HepG2 (cell line): ENCODE measurements at regions not wholly inside any gene's neighbourhood (a gene's known extent, or its start where the extent isn't known, plus 50 kb on each side); places are given as distances from the start of the nearest gene placed in this dataset.

Experiments used
- ATAC-seq: fragments of 200-7000 bp; cut with Tn5 transposase; 3 replicates; pipeline ENCODE4 v1.9.1; 2020; ENCODE audit warnings: mild to moderate bottlenecking, moderate library complexity
- BruUV-seq: library from RNA; stranded (reverse); fragments of 400-500 nt; replicated peaks from 2 replicates; lab custom pipeline; 2021; lab: Mats Ljungman, UMichigan
- CTCF ChIA-PET: fragments of 300-600 bp; formaldehyde crosslinking; extraction: SDS; loops from one replicate; lab custom pipeline; 2021; ENCODE audit warnings: low total read pairs, inconsistent platforms, low intra/inter-chr PET ratio; lab: Yijun Ruan, JAX
- POLR2A ChIA-PET: fragments of 350-600 bp; sonication (Branson Sonifier 250); formaldehyde crosslinking; loops from one replicate; lab custom pipeline; 2020; ENCODE audit warnings: antibody characterized with exemption, inconsistent platforms; lab: Yijun Ruan, JAX
- DNase-seq: peaks from one replicate; pipeline ENCODE4 v3.0.0-alpha.2; 2015; ENCODE audit warnings: low spot score
- FAIRE-seq: peaks from 3 replicates; lab custom pipeline; 2011; peaks lifted over from hg19 to GRCh38; lab: Jason Lieb, UNC
- H2AFZ ChIP-seq: one replicate; pipeline ENCODE4 v1.6.1; 2011; ENCODE audit warnings: low read length, inconsistent platforms
- H3K27ac ChIP-seq: fragments of 300-600 bp; 3 replicates; pipeline ENCODE4 v1.8.0; 2011; ENCODE audit warnings: mixed run types, mild to moderate bottlenecking, mixed read lengths, low read length, inconsistent platforms; ENCODE audit not compliant: insufficient read depth; ENCODE audit errors: extremely low read length
- H3K27me3 ChIP-seq, 2 experiments: fragments of 200-600 bp in 1 of 2; 2 replicates in 1 of 2; 3 replicates in 1 of 2; pipeline versions ENCODE4 v1.6.0 to v1.8.0; 2011; ENCODE audit warnings: low read length in 2 of 2, mild to moderate bottlenecking in 2 of 2, moderate library complexity in 2 of 2, inconsistent platforms in 1 of 2; ENCODE audit not compliant: insufficient read depth in 2 of 2, control insufficient read depth in 1 of 2
- H3K36me3 ChIP-seq, 2 experiments: fragments of 200-600 bp in 1 of 2; replicated peaks in 1 of 2; 2 replicates in 1 of 2; 3 replicates in 1 of 2; pipeline versions ENCODE4 v1.5.1 to v1.8.0; 2011; ENCODE audit warnings: low read length in 2 of 2, inconsistent platforms in 1 of 2; ENCODE audit not compliant: insufficient read depth in 2 of 2, control insufficient read depth in 1 of 2
- H3K4me1 ChIP-seq: 2 replicates; pipeline ENCODE4 v1.5.1; 2012; ENCODE audit warnings: low read length, inconsistent platforms; ENCODE audit not compliant: insufficient read depth
- H3K4me2 ChIP-seq: 2 replicates; pipeline ENCODE4 v1.6.0; 2011; ENCODE audit warnings: low read depth, low read length, inconsistent platforms
- H3K4me3 ChIP-seq, 3 experiments: fragments of 200-600 bp in 1 of 3; sonication (generic), shearing (Covaris generic) in 1 of 3; replicated peaks in 1 of 3; 2 replicates each; pipeline ENCODE4 v1.5.1; 2011 to 2016; ENCODE audit warnings: low read length in 3 of 3, inconsistent platforms in 2 of 3, low read depth in 2 of 3, mild to moderate bottlenecking in 2 of 3, control low read depth in 1 of 3, mixed read lengths in 1 of 3; ENCODE audit not compliant: insufficient read depth in 1 of 3
- H3K79me2 ChIP-seq: one replicate; pipeline ENCODE4 v1.6.1; 2011; ENCODE audit warnings: low read length, inconsistent platforms; ENCODE audit not compliant: insufficient read depth
- H3K9ac ChIP-seq: 2 replicates; pipeline ENCODE4 v1.6.0; 2011; ENCODE audit warnings: mild to moderate bottlenecking, low read depth, low read length, inconsistent platforms; ENCODE audit not compliant: insufficient read depth
- H3K9me3 ChIP-seq: 2 replicates; pipeline ENCODE4 v1.5.1; 2012; ENCODE audit warnings: mild to moderate bottlenecking, low read length
- H4K20me1 ChIP-seq: 2 replicates; pipeline ENCODE4 v1.6.0; 2011; ENCODE audit warnings: inconsistent platforms, mild to moderate bottlenecking, low read length, moderate library complexity; ENCODE audit not compliant: insufficient read depth
- CAMTA2 ChIP-seq: sonication (generic); formaldehyde crosslinking; IDR thresholded peaks from 2 replicates; pipeline ENCODE4 v1.4.0; 2020; ENCODE audit warnings: mild to moderate bottlenecking, missing genetic modification reagents, borderline replicate concordance
- DMTF1 ChIP-seq: sonication (generic); formaldehyde crosslinking; IDR thresholded peaks from 2 replicates; pipeline ENCODE4 v1.4.0; 2020; ENCODE audit warnings: mild to moderate bottlenecking, missing genetic modification reagents
- HNRNPH1 ChIP-seq: fragments of 200-400 bp; formaldehyde crosslinking; optimal IDR thresholded peaks from 2 replicates; pipeline ENCODE3; 2017; ENCODE audit warnings: mild to moderate bottlenecking, low read depth, low read length
- HOXA3 ChIP-seq: sonication (generic); formaldehyde crosslinking; IDR thresholded peaks from 2 replicates; pipeline ENCODE4 v1.5.0; 2020; ENCODE audit warnings: missing genetic modification reagents
- KDM4B ChIP-seq: sonication (generic); formaldehyde crosslinking; IDR thresholded peaks from 2 replicates; pipeline ENCODE4 v1.4.0; 2020; ENCODE audit warnings: missing genetic modification reagents
- LCORL ChIP-seq, 2 experiments: fragments of 450-650 bp in 1 of 2; sonication (generic) in 1 of 2; formaldehyde crosslinking in 1 of 2; IDR thresholded peaks; 2 replicates each; pipeline versions ENCODE4 v1.5.0 to v1.6.1; 2017 to 2020; ENCODE audit warnings: antibody characterized with exemption in 1 of 2, missing genetic modification reagents in 1 of 2
- PBX3 ChIP-seq: sonication (generic); formaldehyde crosslinking; IDR thresholded peaks from 2 replicates; pipeline ENCODE4 v1.8.1; 2023; ENCODE audit warnings: missing genetic modification reagents, inconsistent platforms, borderline replicate concordance
- SATB2 ChIP-seq: sonication (generic); formaldehyde crosslinking; IDR thresholded peaks from 2 replicates; pipeline ENCODE4 v1.5.0; 2020; ENCODE audit warnings: missing genetic modification reagents
- SCMH1 ChIP-seq: sonication (generic); formaldehyde crosslinking; IDR thresholded peaks from 2 replicates; pipeline ENCODE4 v1.9.0; 2021; ENCODE audit warnings: missing genetic modification reagents, mild to moderate bottlenecking, borderline replicate concordance
- SRSF1 ChIP-seq: fragments of 200-400 bp; formaldehyde crosslinking; optimal IDR thresholded peaks from 2 replicates; pipeline ENCODE3; 2017; ENCODE audit warnings: mild to moderate bottlenecking, low read depth, low read length, moderate library complexity
- TSC22D2 ChIP-seq: sonication (generic); formaldehyde crosslinking; IDR thresholded peaks from 2 replicates; pipeline ENCODE4 v1.5.1; 2020; ENCODE audit warnings: missing genetic modification reagents, mild to moderate bottlenecking, borderline replicate concordance
- U2AF2 ChIP-seq: fragments of 200-400 bp; formaldehyde crosslinking; IDR thresholded peaks from 2 replicates; pipeline ENCODE4 v1.6.1; 2017; ENCODE audit warnings: low read depth, mild to moderate bottlenecking, low read length
- ZNF350 ChIP-seq: sonication (generic); formaldehyde crosslinking; IDR thresholded peaks from 2 replicates; pipeline ENCODE4 v1.4.0; 2020; ENCODE audit warnings: mild to moderate bottlenecking, low read depth, missing genetic modification reagents, borderline replicate concordance
- ZNF703 ChIP-seq: sonication (generic); formaldehyde crosslinking; IDR thresholded peaks from 2 replicates; pipeline ENCODE4 v1.5.1; 2020; ENCODE audit warnings: missing genetic modification reagents, mild to moderate bottlenecking, moderate library complexity, borderline replicate concordance
- ZNF709 ChIP-seq: sonication (generic); formaldehyde crosslinking; IDR thresholded peaks from 2 replicates; pipeline ENCODE4 v1.5.0; 2020; ENCODE audit warnings: mild to moderate bottlenecking, missing genetic modification reagents
- ZNF841 ChIP-seq: sonication (generic); formaldehyde crosslinking; IDR thresholded peaks from 2 replicates; pipeline ENCODE4 v1.8.1; 2023; ENCODE audit warnings: missing genetic modification reagents, borderline replicate concordance
- ZSCAN12 ChIP-seq: sonication (generic); formaldehyde crosslinking; IDR thresholded peaks from 2 replicates; pipeline ENCODE4 v1.9.0; 2021; ENCODE audit warnings: mild to moderate bottlenecking, missing genetic modification reagents
- WGBS: methylation state at CpG from one replicate; pipeline ENCODE4 v1.1.6; 2017; ENCODE audit warnings: low lambda C conversion rate; 5-methylcytosine and 5-hydroxymethylcytosine counted together
- in situ Hi-C: cut with HindIII; loops from 2 replicates; pipeline ENCODE4 v1.10.0; 2017; ENCODE audit warnings: low pct_unique_long_range_greater_than_20kb; ENCODE audit not compliant: extremely low pct_ligation_motif_present
- intact Hi-C: fragments of 100-400 bp; cut with micrococcal nuclease; formaldehyde crosslinking; loops from one replicate; pipeline ENCODE4 v1.10.0; 2022; ENCODE audit not compliant: unreplicated experiment
- TF ChIP-seq, protein P1 (sequence below), 2 experiments: fragments of 450-650 bp in 1 of 2; sonication (generic) in 1 of 2; formaldehyde crosslinking; IDR thresholded peaks; 2 replicates each; pipeline versions ENCODE4 v1.5.0 to v1.8.0; 2020 to 2022; ENCODE audit warnings: mild to moderate bottlenecking in 1 of 2, missing genetic modification reagents in 1 of 2

DNA sequence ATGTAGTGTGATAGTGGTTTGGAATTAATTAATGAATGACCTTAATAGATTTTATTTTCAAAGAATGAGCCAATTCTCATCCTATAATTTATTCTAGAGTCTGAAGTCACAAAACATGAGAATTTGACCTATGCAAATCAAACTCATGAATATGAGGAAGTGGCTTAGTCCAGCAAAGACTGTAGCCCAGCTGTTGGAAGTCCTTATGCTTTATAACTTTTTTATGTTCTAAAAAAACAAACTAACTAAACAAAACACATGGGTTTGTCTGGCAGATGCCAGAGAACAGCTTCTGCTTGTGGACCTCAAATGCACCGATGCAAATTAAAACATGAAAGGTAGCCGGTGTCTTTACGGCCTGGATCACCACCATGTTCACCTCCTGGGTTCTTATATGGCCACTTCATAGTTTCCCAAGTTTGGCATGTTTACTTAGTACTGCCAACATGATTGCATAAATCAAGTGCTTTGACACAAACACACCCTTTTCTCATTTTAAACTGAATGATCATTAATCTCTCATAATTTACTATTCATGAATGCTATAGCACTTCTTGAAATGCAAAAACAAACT is 277.4 kb downstream of the PAPSS1 start (continued):
- TF ChIP-seq KDM4B (CRISPR knock-in tag) (no peak), PBX3 (CRISPR knock-in tag) (no peak), ZNF703 (no peak), ZNF709 (CRISPR knock-in tag) (no peak), DMTF1 (CRISPR knock-in tag) (no peak), SRSF1 (no peak), ZNF841 (CRISPR knock-in tag) (no peak), ZNF350 (CRISPR knock-in tag) (no peak)

GRCh38 chr4:107439401-107439800 is 280.6 kb downstream of the PAPSS1 start:
- Histone ChIP-seq H3K4me2 (no peak overlapping the region), H3K36me3 (no peaks in the 10 kb centered on the region), H3K9ac (no peak overlapping the region), H3K27me3 (no peaks in the 10 kb centered on the region), H3K4me1 (no peaks in the 10 kb centered on the region), H3K27ac (no peak overlapping the region), H3K79me2 (no peaks in the 10 kb centered on the region), H4K20me1 (no peaks in the 10 kb centered on the region), H3K9me3 (no peaks in the 10 kb centered on the region), H3K4me3 (no peak overlapping the region), H2AFZ (no peak overlapping the region)
- no peak for ATAC-seq
- WGBS = 60% methylated on average over 1 of the region's 3 CpGs
- DNase-seq = no peak
- intact Hi-C loops (no loop called here), in situ Hi-C loops (no loop called here)
- ChIA-PET POLR2A (no interaction called here), CTCF (no interaction called here)
- FAIRE-seq = no peak
- no TSS peak for BruUV-seq
- no peak for TF ChIP-seq SRSF1
- no peak for TF ChIP-seq HOXA3
- TF ChIP-seq TSC22D2 (CRISPR knock-in tag) = no peak
- no peak for TF ChIP-seq LCORL (IDR thresholded peaks at IDR 0.05)
- TF ChIP-seq LCORL (CRISPR knock-in tag; IDR thresholded peaks at IDR 0.05) = no peak
- no peak for TF ChIP-seq SATB2
- no peak for TF ChIP-seq HNRNPH1
- no peak for TF ChIP-seq SCMH1 (CRISPR knock-in tag)
- no peak for TF ChIP-seq ZSCAN12 (CRISPR knock-in tag)
- TF ChIP-seq CAMTA2 (CRISPR knock-in tag) = no peak
- TF ChIP-seq, protein P1, sequence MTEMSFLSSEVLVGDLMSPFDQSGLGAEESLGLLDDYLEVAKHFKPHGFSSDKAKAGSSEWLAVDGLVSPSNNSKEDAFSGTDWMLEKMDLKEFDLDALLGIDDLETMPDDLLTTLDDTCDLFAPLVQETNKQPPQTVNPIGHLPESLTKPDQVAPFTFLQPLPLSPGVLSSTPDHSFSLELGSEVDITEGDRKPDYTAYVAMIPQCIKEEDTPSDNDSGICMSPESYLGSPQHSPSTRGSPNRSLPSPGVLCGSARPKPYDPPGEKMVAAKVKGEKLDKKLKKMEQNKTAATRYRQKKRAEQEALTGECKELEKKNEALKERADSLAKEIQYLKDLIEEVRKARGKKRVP (CRISPR knock-in tag; IDR thresholded peaks at IDR 0.05) = no peak
- TF ChIP-seq U2AF2 = no peak
